Activated CD8-positive, alpha-beta memory T cell treated with anti-CD3 and anti-CD28 coated beads, Interleukin-2, amount 10 ng/mL, durations not matched to agents 7 days and 5 days (primary cell): ENCODE measurements at regions not wholly inside any gene's neighbourhood (a gene's known extent, or its start where the extent isn't known, plus 50 kb on each side); places are given as distances from the start of the nearest gene placed in this dataset.

Experiments
- ATAC-seq: fragments of 150-1000 bp; cut with Tn5 transposase; one replicate; pipeline ENCODE4 v1.10.0; 2021; ENCODE audit warnings: moderate library complexity
- CTCF ChIA-PET: fragments of 350-600 bp; sonication (Branson Sonifier 250); formaldehyde crosslinking; loops from one replicate; lab custom pipeline; 2021; ENCODE audit warnings: antibody characterized with exemption; lab: Charles Lee
- DNase-seq: peaks from one replicate; pipeline ENCODE4 v3.0.0-alpha.2; 2020
- H3K27ac Mint-ChIP-seq: one replicate; pipeline ENCODE4 v1.8.0; 2021; ENCODE audit warnings: mild to moderate bottlenecking, mixed read lengths
- H3K27me3 Mint-ChIP-seq: one replicate; pipeline ENCODE4 v1.8.0; 2021; ENCODE audit warnings: mixed read lengths
- H3K36me3 Mint-ChIP-seq: one replicate; pipeline ENCODE4 v1.8.0; 2021; ENCODE audit warnings: mild to moderate bottlenecking, mixed read lengths
- H3K4me1 Mint-ChIP-seq: one replicate; pipeline ENCODE4 v1.8.0; 2021; ENCODE audit warnings: mixed read lengths
- H3K4me3 Mint-ChIP-seq: one replicate; pipeline ENCODE4 v1.8.0; 2021; ENCODE audit warnings: mild to moderate bottlenecking, moderate library complexity, mixed read lengths
- H3K9me3 Mint-ChIP-seq: one replicate; pipeline ENCODE4 v1.8.0; 2022; ENCODE audit warnings: low read depth, mixed read lengths

GRCh38 chr13:111976474-111977178 is 90.3 kb upstream of the SOX1 start:
- Mint-ChIP-seq H3K36me3 (peaks cover 12% of the 10 kb centered on the region), H3K27me3 (peaks cover 9% of the 10 kb centered on the region), H3K4me3 (no peak overlapping the region), H3K4me1 (no peaks in the 10 kb centered on the region), H3K9me3 (peaks cover 19% of the 10 kb centered on the region), H3K27ac (no peak overlapping the region)
- ATAC-seq, result no peak
- no peak for DNase-seq
- CTCF ChIA-PET, result no interaction called here

DNA sequence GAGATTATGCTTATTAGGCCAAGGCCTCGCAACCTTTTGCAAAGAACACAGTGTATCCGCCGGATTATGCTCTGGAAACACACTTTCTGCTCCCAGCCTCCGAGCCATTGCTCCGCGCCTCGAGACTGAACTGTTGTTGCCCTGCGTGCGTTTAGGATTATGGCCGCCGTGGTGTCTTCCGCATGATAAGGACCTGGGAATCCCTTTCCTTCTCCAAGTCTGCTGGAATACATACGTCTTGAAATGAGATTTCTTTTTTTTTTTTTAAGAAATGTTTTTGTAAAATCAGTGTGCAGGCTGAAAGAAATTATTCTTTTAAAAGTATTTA is 89.8 kb upstream of the SOX1 start:
- no peak for DNase-seq
- CTCF ChIA-PET, result no interaction called here
- ATAC-seq, result no peak
- H3K27ac Mint-ChIP-seq, result no peak overlapping the region
- H3K36me3 Mint-ChIP-seq, result peaks cover 12% of the 10 kb centered on the region
- H3K9me3 Mint-ChIP-seq, result peaks cover 19% of the 10 kb centered on the region
- no peak overlapping the region for H3K4me3 Mint-ChIP-seq
- H3K27me3 Mint-ChIP-seq, result peaks cover 9% of the 10 kb centered on the region
- no peaks in the 10 kb centered on the region for H3K4me1 Mint-ChIP-seq

GRCh38 chr13:111978546-111978945 is 88.4 kb upstream of the SOX1 start:
- DNase-seq (no peak), ATAC-seq (no peak)
- Mint-ChIP-seq H3K4me1 (no peaks in the 10 kb centered on the region), H3K9me3 (peaks cover 19% of the 10 kb centered on the region), H3K27ac (no peak overlapping the region), H3K27me3 (peaks cover 3% of the 10 kb centered on the region), H3K4me3 (no peak overlapping the region), H3K36me3 (peaks cover 12% of the 10 kb centered on the region)
- CTCF ChIA-PET, result no interaction called here

GRCh38 chr13:111980146-111980929 is 86.6 kb upstream of the SOX1 start:
- H3K4me1 Mint-ChIP-seq, result no peaks in the 10 kb centered on the region
- H3K36me3 Mint-ChIP-seq, result peaks cover 3% of the 10 kb centered on the region
- no peaks in the 10 kb centered on the region for H3K27me3 Mint-ChIP-seq
- ATAC-seq (no peak), DNase-seq (no peak)
- no peak overlapping the region for H3K4me3 Mint-ChIP-seq
- CTCF ChIA-PET, result no interaction called here
- no peak overlapping the region for H3K27ac Mint-ChIP-seq
- H3K9me3 Mint-ChIP-seq, result peaks cover 5% of the 10 kb centered on the region

DNA sequence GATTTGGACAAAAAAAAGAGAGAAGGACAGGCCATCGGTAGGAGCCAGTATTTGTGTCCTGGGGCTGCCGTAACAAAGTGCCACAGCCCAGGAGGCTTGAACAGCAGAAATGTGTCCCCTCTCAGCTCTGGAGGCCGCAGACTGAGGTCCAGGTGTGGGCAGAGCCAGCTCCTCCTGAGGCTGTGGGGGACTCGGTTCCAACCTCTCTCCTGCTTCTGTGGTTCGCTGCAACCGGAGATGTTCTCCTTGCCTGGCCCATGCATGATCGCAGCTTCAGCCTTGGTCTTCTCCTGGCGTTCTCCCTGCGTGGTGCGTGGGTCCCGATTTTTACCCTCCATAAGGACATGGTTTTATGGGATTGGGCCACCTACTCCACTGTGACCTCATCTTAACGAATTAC is 85.9 kb upstream of the SOX1 start:
- no peak for DNase-seq
- ATAC-seq, result no peak
- H3K4me1 Mint-ChIP-seq, result no peaks in the 10 kb centered on the region
- no peak overlapping the region for H3K4me3 Mint-ChIP-seq
- CTCF ChIA-PET, result no interaction called here
- H3K9me3 Mint-ChIP-seq, result peaks cover 2% of the 10 kb centered on the region
- H3K27me3 Mint-ChIP-seq, result no peaks in the 10 kb centered on the region
- no peak overlapping the region for H3K27ac Mint-ChIP-seq
- H3K36me3 Mint-ChIP-seq, result no peaks in the 10 kb centered on the region

- Mint-ChIP-seq H3K4me3 (no peak overlapping the region), H3K27me3 (no peaks in the 10 kb centered on the region), H3K9me3 (peaks cover 2% of the 10 kb centered on the region), H3K27ac (no peak overlapping the region), H3K4me1 (no peaks in the 10 kb centered on the region), H3K36me3 (no peaks in the 10 kb centered on the region)
- no peak for DNase-seq
- CTCF ChIA-PET, result no interaction called here
- no peak for ATAC-seq
These were observed 85.3 kb upstream of the SOX1 start for GRCh38 chr13:111981446-111982165.

GRCh38 chr13:111984349-111984748 is 82.6 kb upstream of the SOX1 start:
- DNase-seq (no peak), ATAC-seq (no peak)
- CTCF ChIA-PET, result no interaction called here
- no peaks in the 10 kb centered on the region for H3K9me3 Mint-ChIP-seq
- H3K36me3 Mint-ChIP-seq, result no peaks in the 10 kb centered on the region
- no peaks in the 10 kb centered on the region for H3K27me3 Mint-ChIP-seq
- no peak overlapping the region for H3K27ac Mint-ChIP-seq
- H3K4me1 Mint-ChIP-seq, result no peaks in the 10 kb centered on the region
- H3K4me3 Mint-ChIP-seq, result no peak overlapping the region

GRCh38 chr13:111990362-111990761 is 76.6 kb upstream of the SOX1 start:
- H3K27me3 Mint-ChIP-seq, result no peaks in the 10 kb centered on the region
- no peak for ATAC-seq

DNA sequence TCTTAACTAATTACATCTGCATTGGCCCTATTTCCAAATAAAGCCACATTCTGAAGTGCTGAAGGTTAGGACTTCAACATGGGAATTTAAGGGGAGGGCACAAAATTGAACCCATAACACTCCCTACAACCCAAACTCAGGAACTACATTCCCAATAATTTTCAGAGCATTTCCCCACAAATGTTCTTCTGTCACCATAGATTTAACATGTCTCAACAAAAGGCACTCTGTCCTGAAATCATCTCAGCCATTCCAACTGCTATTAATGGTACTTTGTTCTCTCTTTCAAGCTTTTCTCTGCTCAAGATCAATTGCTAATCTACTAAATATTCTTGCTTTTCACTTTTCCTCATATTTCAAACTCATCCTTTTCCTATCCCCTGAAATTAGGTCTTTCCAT is 74.0 kb upstream of the SOX1 start:
- ATAC-seq (no peak), DNase-seq (no peak)
- H3K36me3 Mint-ChIP-seq, result no peaks in the 10 kb centered on the region
- no peak overlapping the region for H3K4me3 Mint-ChIP-seq
- H3K9me3 Mint-ChIP-seq, result peaks cover 9% of the 10 kb centered on the region
- no peak overlapping the region for H3K27ac Mint-ChIP-seq
- H3K27me3 Mint-ChIP-seq, result no peaks in the 10 kb centered on the region
- H3K4me1 Mint-ChIP-seq, result no peaks in the 10 kb centered on the region
- CTCF ChIA-PET, result no interaction called here

More at GRCh38 chr13:111990362-111990761, 76.6 kb upstream of the SOX1 start:
- CTCF ChIA-PET, result no interaction called here
- Mint-ChIP-seq H3K36me3 (no peaks in the 10 kb centered on the region), H3K4me3 (no peak overlapping the region), H3K4me1 (no peaks in the 10 kb centered on the region), H3K27ac (no peak overlapping the region), H3K9me3 (peaks cover 9% of the 10 kb centered on the region)
- no peak for DNase-seq

DNA sequence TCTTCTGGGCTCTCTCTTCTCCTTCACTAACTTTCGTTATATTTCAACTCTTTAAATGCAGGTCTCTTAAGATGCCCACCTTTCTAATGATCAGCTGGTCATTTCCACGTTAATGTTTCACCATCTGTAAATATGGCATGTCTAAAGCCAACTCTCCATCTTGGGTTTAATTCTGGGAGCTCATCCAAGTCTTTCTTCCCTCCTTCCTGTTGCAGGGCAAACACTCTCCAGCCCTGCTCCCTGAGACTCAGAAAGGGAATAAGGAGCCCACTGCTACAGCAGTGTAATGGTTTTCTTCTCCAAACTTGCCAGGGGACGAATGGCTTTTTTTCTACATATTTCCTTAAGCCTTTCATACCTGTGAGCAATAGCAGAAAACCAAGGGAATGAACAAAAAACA is 73.3 kb upstream of the SOX1 start:
- CTCF ChIA-PET, result no interaction called here
- ATAC-seq (no peak), DNase-seq (no peak)
- Mint-ChIP-seq H3K4me1 (no peaks in the 10 kb centered on the region), H3K9me3 (peaks cover 9% of the 10 kb centered on the region), H3K36me3 (no peaks in the 10 kb centered on the region), H3K27me3 (no peaks in the 10 kb centered on the region), H3K4me3 (no peak overlapping the region), H3K27ac (no peak overlapping the region)

- no peaks in the 10 kb centered on the region for H3K27me3 Mint-ChIP-seq
These were observed 72.4 kb upstream of the SOX1 start for GRCh38 chr13:111994578-111994977.

GRCh38 chr13:111999352-111999751 is 67.6 kb upstream of the SOX1 start:
- CTCF ChIA-PET, result no interaction called here
- Mint-ChIP-seq H3K27ac (no peak overlapping the region), H3K4me3 (no peak overlapping the region), H3K4me1 (no peaks in the 10 kb centered on the region), H3K36me3 (no peaks in the 10 kb centered on the region), H3K9me3 (peaks cover 3% of the 10 kb centered on the region), H3K27me3 (no peaks in the 10 kb centered on the region)
- DNase-seq (no peak), ATAC-seq (no peak)

More at GRCh38 chr13:111994578-111994977, 72.4 kb upstream of the SOX1 start:
- Mint-ChIP-seq H3K36me3 (no peaks in the 10 kb centered on the region), H3K27ac (no peak overlapping the region), H3K9me3 (peaks cover 9% of the 10 kb centered on the region), H3K4me3 (no peak overlapping the region), H3K4me1 (no peaks in the 10 kb centered on the region)
- CTCF ChIA-PET, result no interaction called here
- ATAC-seq, result no peak
- no peak for DNase-seq

GRCh38 chr13:112000888-112001287 is 66.1 kb upstream of the SOX1 start:
- no peak for DNase-seq
- CTCF ChIA-PET, result no interaction called here
- H3K27ac Mint-ChIP-seq, result no peak overlapping the region
- peaks cover 1% of the 10 kb centered on the region for H3K9me3 Mint-ChIP-seq
- H3K27me3 Mint-ChIP-seq, result no peaks in the 10 kb centered on the region
- no peaks in the 10 kb centered on the region for H3K4me1 Mint-ChIP-seq
- no peaks in the 10 kb centered on the region for H3K36me3 Mint-ChIP-seq
- no peak overlapping the region for H3K4me3 Mint-ChIP-seq
- ATAC-seq, result no peak

- Mint-ChIP-seq H3K4me1 (no peaks in the 10 kb centered on the region), H3K9me3 (peaks cover 2% of the 10 kb centered on the region), H3K27ac (no peak overlapping the region), H3K27me3 (no peaks in the 10 kb centered on the region), H3K4me3 (no peak overlapping the region), H3K36me3 (no peaks in the 10 kb centered on the region)
- CTCF ChIA-PET, result no interaction called here
- ATAC-seq (no peak), DNase-seq (no peak)
These were observed 65.4 kb upstream of the SOX1 start for GRCh38 chr13:112001571-112001970.
